Activated CD4-positive, alpha-beta T cell treated with anti-CD3 and anti-CD28 coated beads, Interleukin-2, amount 50 U/mL, for 4 hours (primary cell): ENCODE measurements at regions not wholly inside any gene's neighbourhood (a gene's known extent, or its start where the extent isn't known, plus 50 kb on each side); places are given as distances from the start of the nearest gene placed in this dataset.
"Not testable (repeated sequence)": the region's sequence is repeated elsewhere in the genome, so short reads cannot be mapped to it uniquely, and the experiment has no call there.

Experiments
- DNase-seq, 2 experiments: peaks; one replicate each; pipeline ENCODE4 v3.0.0-alpha.2; 2020

DNA sequence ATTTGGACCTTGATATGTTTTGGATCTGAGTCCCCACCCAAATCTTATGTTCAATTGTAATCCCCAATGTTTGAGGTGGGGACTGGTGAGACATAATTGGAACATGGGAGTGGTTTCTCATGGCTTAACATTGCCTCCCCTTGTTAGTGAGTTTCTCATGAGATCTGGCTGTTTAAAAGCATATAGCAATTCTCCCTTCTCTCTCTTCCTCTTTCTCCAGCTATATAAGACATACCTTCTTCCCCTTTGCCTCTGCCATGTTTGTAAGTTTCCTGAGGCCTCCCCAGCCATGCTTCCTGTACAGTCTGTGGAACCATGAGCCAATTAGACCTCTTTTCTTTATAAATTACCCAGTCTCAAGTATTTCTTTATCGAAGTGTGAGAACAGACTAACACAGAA, 692.4 kb downstream of the KCNT2 start:
- DNase-seq: no peak

DNA sequence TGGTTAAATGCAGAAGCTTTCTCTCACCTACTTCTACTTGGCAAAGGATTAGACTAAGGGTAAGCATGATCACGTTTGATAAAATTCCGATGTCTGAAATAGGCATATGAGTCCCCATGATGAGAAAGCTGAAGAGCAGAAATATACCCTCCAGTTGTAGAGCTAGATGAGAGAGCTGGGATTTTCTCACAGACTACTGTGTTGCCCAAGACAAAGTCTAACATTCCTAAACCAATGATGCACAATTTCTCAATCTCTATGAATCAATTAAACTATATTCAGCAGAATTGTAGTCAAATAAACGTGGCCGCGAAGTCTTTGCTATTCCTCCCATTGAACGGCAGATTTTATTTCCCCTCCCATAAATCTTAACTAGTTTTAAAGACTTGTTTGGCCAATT, 699.2 kb downstream of the KCNT2 start:
- DNase-seq: no peak

DNA sequence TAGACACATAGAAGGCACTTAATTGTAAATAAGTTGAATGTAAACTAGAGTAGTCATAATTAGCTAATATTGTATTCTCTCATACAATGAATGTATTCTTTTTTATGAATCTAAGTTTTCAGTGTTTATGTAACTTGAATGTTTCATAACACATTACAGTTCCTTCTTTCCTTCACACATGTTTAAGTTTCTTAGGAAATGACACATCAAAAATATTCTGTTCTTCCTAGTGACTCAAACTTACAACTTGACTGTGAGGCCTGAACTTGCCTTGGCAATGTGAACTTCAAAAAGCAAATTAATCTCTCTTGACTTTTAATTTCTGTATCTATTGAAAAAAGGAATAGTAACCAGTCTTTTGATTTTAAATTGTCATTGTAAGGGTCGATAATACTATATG, 700.1 kb downstream of the KCNT2 start:
- DNase-seq: no peak

DNA sequence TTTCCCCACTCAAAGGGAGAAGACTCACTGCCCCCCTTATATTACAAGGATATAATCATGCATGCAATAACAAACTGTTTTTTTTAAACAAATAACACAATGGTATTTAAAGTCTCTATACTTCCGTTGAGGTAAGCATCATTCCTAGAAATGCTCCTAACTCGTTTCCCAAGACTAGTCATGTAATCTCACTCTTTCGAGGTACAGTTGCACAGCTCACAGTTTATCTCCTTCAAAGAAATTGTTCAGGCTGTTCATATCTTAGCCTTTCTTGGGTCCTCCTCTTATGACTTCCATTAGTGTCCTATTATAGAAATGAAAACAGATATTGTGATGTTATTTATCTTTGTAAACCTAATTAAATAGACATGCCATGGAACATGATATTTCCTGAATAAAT, 705.0 kb downstream of the KCNT2 start:
- DNase-seq: no peak

DNA sequence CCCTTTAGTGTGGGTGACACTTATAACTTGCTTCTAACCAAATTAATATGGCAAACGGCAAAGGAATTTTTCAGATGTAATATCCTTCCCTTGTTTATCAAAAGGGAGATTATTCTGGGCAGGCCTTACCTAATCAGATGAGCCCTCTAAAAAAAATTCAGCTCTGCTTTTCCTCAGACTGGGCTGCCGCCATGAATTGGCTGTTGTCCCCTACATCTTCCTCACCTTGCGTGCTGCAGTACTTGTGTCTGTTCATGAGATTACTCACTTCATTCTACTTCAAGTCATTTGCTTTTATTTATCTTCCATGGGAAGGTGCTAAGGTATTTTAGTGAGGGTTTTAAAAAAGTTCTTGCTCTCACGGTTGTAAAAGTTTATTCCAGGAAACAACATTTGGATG, 705.5 kb downstream of the KCNT2 start:
- no peak for DNase-seq

DNA sequence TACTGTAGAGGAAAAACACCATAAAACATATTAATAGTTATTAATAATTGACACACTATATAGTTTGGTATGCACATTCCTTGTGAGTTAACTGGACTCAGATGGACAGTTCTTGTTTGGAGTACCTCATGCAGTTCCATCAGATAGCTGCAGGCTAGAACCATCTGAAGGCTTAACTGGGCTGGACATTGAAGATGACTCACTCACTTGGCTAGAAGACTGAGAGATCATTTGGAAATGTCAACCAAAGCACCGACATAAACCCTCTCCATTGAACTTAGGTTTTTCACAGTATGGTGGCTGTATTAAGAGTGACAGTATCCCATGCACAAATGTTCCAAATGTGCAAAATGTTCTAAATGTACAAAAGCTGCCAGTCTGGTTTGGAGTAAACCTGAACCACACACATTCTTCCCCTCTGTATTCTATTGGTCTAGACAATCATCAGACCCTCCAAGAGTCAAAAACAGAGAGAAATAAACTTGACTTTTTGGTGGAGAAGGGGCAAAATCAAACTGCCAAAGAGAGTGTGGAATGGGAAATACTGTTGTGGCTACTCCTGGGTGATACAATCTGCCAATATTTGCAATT, 708.4 kb downstream of the KCNT2 start:
- no peak for DNase-seq

DNA sequence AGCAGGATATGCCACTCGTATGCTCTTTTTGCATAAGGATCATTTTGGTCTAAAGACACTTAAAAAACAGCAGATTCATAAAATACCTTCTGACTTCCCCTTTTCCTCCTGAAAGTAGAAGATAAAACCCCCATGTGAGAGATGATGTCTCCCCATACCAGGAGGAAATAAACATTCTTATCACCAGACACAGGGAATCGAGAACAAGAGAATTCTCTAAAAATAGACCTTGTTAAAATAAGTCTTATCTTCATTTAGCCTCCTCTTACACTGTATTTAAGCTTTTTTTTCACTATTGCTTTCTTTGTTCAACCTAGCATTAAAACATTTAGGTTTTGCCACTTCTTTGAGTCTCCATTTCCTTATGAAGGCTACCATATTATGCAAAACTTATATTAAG, 709.3 kb downstream of the KCNT2 start:
- DNase-seq: no peak

DNA sequence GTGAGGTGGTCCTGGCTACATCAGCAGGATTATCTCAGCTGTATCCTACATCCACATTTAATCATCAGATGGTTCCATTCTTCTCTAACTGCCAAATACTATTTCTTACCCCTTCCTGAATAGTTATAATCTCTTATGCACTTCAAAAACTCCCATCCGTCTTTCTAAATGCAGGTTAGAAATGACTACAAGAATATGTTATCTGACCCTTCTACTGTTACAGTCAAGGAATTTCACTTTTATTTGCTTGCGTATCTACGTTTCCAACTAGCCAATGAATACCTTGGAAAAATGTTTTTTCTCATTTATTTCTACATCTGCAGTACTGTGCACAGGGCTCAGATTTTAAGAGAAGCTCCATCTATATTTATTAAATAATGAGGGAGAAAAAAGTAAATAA, 709.9 kb downstream of the KCNT2 start:
- DNase-seq: no peak

DNA sequence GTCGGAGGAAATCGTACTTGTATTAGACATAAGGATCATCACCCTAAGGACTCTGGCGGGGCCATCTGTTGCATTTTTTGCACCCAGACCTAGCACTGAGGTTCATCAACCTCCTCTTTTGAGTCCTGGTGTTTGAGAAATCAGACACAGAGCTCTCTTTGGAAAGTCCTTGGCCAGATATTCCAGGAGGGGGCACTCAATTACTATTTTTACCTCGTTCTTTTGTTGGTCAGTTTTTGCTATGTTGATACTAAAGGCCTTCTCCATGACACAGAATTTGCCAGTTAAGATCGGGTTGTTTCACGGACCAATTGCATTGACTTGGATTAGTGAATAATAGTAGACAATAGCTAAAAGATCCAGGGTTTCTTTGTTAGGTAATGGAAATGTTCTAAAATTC, 711.2 kb downstream of the KCNT2 start:
- DNase-seq: no peak

DNA sequence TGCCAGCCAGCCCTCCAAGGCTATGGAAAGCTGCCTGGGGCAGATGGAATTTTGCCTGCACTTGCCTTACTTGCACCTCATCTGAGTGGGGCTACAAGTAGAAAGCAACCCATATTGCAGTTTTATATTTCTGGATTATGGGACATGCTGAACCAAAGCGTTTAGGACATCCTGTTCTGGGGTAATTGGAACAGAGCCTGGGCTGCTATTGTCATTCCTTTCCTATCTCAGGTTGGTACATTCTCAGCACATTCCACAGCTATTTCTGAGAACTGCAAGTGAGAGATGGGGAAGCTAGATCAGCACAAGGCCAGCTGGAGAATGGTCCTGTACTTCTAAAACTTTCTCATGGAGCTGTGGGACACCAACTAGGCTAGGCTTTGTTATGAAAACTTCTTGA, 713.8 kb downstream of the KCNT2 start:
- DNase-seq: no peak

DNA sequence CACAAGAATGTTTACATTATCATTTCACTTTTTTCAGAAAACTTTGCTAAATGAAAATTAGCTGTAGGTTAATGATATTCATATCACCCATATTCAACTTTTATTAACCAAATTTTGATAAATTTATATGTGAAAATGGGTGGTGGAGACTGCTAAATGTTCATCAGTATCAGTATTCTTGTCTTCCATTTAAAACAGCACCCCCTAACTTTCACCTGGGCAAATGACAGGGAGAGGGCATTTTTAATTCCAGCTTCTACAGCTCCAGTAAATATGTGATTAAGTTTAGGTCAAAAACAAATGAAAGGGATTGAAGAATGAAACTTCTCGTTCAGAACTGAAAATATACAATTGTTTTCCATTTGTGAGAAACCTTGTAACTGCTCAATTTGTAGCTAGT, 722.2 kb downstream of the KCNT2 start:
- no peak for DNase-seq

DNA sequence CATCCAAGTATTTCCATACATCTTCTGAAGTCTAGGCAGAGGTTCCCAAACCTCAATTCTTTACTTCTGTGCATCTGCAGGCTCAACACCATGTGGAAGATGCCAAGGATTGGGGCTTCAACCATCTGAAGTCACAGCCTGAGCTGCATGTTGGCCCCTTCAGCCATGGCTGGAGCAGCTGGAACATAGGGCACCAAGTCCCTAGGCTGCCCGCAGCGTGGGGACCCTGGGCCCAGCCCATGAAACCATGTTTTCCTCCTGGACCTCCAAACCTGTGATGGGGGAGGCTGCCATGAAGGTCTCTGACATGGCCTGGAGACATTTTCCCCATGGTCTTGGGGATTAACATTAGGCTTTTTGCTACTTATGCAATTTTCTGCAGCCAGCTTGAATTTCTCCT, 729.8 kb downstream of the KCNT2 start:
- no peak for DNase-seq

DNA sequence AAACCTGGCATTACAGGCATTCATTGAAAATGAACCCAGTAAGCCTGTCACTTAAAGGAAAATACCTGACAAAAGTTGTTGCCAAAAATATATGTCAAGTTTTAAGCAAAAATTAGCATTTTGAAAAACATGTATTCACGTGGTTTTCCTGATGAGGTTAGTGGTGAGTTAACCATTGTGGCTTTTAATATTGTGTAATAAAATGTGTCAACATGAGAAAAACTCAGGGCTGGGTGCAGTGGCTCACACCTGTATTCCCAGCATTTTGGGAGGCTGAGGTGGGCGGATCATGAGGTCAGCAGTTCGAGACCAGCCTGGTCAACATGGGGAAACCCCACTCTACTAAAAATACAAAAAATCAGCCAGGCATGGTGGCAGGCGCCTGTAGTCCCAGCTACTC, 731.4 kb downstream of the KCNT2 start:
- no peak for DNase-seq

DNA sequence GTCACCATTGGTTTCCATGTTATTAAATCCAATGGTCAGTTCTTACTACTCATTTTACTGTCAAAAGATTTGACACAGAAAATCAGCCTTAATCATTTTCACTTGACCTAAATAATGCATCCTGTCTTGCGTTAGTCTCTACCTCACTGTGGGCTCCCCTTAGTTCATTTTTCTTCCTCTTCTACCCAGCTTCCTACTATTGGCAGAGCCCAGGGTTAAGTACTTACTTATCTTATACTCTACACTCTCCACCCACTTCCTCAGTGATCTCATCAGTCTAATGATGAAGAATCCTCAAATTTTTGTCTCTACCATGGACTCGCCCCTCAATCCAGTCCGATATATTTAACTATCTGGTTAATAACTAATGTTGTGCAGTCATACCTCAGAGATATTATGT, 735.9 kb downstream of the KCNT2 start:
- no peak for DNase-seq

DNA sequence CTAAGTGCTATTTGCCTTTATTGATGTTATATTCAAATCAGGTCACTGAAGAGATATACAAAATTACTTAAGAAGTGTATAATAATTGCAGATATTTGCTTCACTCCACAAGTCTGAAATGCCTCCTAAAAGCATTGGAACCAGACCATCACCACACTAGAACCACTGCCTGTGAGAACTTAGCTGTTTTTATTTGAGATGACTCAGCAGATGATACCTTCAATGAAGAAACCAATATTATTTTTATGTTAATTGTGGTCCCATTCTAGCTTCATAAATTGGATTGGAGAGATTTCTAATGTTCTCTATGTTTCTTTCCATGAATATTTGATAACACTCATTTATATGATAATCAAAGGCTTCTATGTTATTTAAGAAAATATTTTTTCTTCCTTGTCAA, 740.6 kb downstream of the KCNT2 start:
- DNase-seq: no peak

DNA sequence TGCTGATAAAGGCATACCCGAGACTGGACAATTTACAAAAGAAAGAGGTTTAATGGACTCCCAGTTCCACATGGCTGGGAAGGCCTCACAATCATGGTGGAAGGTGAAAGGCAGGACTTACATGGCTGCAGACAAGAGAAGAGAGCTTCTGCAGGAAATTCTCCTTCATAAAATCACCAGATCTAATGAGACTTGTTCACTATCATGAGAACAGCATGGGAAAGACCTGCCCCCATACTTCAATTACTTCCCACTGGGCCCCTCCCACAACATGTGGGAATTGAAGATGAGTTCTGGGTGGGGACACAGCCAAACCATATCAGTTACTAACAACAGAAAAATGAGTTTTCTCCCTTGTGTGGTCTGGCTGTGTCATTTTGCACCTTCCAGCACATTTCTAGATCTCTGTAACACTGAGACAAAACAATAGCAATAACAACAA, 741.4 kb downstream of the KCNT2 start:
- DNase-seq: no peak

DNA sequence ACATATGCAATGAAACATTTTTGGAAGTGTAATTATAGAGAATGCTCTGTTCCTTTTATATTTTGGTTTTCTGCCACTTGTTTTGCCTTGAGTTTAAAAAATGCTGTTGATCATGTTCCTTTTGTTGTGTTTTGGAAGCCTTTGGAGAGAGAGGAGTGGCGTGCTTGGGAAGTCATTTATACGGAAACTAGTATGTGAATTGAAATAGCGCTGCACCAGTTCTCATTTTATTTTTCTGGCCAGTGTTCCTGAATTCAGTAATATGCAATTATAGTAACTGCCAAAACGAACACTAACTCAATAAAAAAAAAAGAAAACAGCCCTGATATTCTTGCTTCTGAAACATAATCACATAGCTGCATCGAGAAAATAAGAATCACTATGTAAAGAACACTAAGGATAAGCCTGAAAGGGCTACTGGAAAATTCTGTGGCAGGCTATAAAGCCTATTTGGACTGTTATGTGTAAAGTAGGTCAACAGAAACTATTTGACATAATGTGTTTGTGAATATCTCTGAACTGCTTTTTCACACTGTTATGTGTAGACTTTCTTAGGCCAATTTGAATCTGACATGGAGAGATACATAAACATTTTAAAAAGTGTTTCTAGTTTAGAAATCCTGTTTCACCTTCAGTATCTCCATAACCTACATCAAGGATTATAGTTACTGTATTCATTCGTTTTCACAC, 742.0 kb downstream of the KCNT2 start:
- DNase-seq: no peak

DNA sequence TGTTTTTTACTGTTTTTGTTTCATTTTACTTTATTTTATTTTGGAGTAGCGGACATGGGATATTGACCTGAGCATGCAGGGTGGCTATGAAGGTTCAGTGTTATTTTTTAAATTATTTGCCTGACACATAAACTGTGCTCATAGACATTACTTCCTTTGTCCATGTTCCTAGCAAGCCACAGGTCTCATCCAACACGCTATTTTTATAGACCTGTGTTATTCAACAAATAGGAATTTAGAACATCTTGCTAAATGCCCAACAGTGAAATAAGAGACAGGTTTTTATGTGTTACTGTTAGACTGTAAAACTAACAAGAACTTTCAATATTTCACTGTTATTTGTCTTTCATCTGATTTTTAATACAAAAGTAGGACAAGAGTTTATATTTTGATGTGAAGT, 756.4 kb downstream of the KCNT2 start:
- no peak for DNase-seq

DNA sequence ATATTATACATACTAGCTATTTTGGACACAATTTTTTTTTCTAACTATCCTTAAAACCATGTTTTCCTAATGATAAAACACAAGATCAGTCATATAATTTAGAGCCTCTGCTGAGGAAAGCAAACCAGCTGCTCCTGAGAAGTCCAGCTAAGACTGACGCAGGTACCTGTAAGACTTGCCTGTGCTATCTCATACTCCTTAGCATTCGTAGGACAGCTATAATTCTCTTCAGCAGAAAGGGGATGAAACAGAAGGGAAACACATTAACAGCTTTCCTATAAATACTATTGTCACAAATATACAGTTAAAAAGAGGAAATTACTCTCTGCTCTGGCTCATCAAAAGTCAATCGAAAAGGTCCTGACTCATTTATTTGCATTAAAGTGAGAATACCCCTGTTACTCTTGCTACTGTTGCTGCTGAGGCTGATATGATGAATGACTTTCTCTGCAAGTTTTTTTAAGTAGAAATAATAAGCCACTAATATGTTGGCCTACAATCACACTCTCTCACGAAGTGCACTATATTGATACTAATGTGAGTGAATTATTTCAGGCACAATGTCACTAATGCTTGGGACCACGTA, 757.1 kb downstream of the KCNT2 start:
- no peak for DNase-seq

DNA sequence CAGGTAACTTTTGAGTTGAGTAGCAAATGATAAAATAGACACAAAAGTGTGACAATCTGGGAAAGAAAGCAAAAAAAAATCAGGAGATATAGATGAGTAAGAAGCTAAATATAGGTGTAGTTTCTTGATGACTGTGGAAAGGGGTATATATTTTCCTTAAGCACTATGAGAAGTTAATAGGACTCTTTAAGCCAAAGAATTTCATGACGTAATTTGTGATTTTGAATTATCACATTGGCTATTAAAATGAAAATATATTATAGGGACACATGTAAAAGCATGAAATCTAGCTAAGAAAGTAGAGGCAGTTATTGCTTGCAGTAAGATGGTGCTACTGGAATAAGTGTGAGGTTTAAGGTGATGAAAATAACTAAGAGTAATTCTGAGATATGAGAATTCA, 759.1 kb downstream of the KCNT2 start:
- no peak for DNase-seq

DNA sequence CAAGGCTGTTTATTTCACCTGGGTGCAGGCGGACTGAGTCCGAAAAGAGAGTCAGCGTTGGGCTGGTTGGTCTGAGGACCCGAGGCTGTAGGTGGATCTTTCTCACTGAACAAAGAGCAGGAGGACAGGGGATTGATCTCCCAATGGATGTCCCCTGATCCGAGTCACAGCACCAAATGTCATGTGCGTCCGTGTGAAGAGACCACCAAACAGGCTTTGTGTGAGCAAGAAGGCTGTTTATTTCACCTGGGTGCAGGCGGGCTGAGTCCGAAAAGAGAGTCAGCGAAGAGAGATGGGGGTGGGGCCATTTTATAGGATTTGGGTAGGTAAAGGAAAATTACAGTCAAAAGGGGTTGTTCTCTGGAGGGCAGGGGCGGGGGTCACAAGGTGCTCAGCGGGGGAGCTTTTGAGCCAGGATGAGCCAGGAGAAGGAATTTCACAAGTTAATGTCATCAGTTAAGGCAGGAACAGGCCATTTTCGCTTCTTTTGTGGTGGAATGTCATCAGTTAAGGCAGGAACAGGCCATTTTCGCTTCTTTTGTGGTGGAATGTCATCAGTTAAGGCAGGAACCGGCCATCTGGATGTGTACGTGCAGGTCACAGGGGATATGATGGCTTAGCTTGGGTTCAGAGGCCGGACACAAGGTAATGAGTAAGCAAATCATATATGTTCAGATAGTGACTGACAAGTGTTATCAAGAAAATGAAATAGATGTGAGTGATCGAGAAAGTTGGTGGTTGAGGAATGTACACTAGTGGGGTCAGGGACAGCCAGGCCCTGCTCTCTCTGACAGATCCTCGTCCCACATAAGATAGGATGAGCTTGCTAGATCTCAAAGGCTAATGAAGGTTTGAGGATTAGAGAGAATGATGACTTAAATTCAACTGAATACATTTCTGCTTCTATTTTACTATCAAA, 760.0 kb downstream of the KCNT2 start:
- DNase-seq: not testable (repeated sequence)

DNA sequence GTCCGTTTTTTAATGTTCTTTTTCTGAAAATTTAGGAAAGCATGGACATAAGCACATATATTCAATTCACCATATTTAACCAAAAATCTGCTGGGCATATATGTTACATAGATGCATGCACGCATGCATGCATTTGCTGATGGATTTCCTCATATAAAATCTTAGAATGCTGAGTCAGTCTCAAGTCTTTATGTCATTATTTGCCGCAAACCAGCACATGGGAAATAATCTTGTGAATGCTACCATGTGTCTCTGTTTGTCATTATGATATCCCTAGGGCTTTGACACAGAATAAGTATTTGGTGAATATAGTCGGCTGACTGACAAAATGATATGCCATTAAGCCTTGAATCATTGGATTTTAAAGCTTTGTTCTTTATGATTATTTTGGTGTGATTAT, 776.5 kb downstream of the KCNT2 start:
- no peak for DNase-seq

DNA sequence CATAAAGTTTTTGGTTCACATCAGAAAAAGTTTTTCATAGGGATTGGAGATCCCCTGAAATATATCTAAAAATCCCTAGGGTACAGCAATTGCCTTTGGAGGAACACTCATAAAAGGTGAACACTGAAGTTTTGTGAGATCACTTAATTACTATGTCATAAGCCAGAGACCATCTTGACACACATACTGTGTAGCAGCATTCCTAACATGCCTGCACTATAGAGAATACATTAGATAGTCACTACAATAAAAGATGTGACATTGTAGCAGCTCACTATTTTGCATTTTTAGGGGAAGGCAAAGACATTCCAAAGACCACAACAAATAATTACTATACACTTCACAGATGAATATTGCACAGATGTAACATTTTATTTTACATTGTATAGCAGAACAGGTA, 779.9 kb downstream of the KCNT2 start:
- DNase-seq: no peak

DNA sequence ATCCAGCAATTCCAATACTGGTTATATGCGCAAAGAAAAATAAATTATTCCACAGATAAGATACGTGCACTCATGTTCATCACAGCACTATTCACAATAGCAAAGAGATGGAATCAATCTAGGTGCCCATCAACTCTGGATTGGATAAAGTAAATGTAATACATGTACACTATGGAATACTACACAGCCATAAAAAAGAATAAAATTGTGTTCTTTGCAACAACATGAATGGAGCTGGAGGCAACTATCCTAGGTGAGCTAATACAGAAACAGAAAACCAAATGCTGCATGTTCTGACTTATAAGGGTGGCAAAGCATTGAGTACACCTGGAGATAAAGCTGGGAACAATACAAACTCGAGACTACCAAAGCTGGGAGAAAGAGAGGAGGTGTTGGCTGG, 787.3 kb downstream of the KCNT2 start:
- no peak for DNase-seq
